HG02623 (cell line): ENCODE measurements at regions not wholly inside any gene's neighbourhood (a gene's known extent, or its start where the extent isn't known, plus 50 kb on each side); places are given as distances from the start of the nearest gene placed in this dataset.
"Not testable (repeated sequence)": the region's sequence is repeated elsewhere in the genome, so short reads cannot be mapped to it uniquely, and the experiment has no call there.

ENCODE experiments used
- ATAC-seq: cut with Tn5 transposase; IDR thresholded peaks from one replicate; pipeline ENCODE4 v1.9.1; 2021; ENCODE audit warnings: moderate library complexity; ENCODE audit not compliant: unreplicated experiment

DNA sequence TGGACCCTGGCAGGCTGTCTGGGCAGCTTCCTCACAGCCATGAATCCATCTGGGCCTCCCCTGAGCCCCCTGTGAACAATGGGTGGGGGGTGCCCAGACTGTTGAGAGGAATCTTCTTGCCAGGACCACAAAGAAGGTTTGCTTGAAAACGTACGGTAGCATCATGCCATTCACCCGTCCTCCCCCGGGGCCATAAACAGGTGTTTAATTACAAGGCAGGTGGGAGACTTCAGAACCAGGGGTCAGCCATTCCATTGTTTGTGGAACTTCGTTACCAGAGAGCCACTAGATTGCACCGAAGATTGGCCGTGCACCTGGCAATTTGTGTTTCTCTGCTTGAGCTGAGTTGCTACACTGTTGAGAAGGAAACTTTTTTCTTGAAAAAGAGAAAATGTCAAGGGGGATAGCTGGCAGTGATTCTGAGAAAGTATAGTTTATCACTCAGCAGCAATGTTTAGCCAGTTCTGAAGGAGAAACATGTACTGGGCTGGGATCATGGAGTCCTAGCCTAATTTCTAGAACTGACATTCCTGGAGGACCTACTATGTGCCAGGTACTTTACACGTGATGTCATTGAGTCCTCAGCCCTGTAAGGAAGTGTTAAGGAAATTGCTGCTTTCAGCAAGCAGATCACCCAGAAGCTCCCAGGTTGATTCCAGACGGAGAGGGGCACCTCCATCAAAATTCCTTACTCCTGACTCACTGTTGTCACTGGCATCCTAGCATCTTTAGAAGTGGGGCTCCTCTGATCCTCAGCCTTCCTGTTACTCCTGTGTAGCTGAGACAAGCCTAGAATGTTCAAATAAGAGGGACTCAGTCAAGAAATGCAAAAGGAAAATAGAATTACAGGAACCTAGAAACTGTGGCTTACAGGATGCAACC, 103.8 kb upstream of the UBE2E1 start:
- ATAC-seq, result no peak

DNA sequence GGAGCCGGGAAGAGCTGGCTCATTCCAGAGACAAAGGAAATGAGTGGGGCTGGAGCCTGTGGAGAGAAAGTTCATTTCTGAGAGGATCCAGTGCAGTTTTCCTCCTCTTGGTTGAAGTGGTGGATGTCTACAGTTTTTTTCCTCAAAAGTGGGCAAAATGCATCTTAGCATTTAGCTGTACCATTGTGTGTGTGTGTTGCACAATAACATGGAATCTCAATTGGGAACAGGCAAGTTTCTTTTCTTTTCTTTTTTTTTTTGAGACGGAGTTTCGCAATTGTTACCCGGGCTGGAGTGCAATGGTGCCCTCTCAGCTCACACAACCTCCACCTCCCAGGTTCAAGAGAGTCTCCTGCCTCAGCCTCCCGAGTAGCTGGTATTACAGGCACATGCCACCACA, 101.5 kb upstream of the UBE2E1 start:
- ATAC-seq, result no peak

- no peak for ATAC-seq
Measured at GRCh38 chr3:23706111-23706510, 99.6 kb upstream of the UBE2E1 start.

GRCh38 chr3:23709987-23710386, 95.8 kb upstream of the UBE2E1 start:
- ATAC-seq, result no peak

- no peak for ATAC-seq
Measured at GRCh38 chr3:23710555-23710954, 95.2 kb upstream of the UBE2E1 start.

GRCh38 chr3:23711916-23712494, 93.8 kb upstream of the UBE2E1 start:
- no peak for ATAC-seq

GRCh38 chr3:23712656-23713559, 92.8 kb upstream of the UBE2E1 start:
- ATAC-seq, result no peak

DNA sequence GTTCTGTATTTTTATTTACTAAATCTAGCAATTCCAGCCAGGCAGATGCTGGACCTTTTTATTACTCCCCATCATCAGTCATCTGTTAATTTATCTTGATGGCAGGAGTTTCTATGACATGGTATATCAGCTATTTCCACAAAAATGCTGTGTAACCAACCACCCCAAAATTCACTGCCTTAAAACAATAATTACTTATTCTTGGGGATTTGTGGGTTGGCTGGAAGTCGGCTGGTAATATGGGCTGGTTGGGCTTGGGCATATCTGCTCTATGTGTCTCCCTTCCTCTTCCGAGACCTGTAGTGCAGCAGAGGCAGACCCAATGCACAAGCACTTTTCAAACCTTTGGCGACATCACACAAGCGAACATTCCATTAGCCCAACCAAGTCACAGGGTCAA, 92.1 kb upstream of the UBE2E1 start:
- ATAC-seq, result no peak

- no peak for ATAC-seq
Measured at GRCh38 chr3:23720059-23720458, 85.7 kb upstream of the UBE2E1 start.

DNA sequence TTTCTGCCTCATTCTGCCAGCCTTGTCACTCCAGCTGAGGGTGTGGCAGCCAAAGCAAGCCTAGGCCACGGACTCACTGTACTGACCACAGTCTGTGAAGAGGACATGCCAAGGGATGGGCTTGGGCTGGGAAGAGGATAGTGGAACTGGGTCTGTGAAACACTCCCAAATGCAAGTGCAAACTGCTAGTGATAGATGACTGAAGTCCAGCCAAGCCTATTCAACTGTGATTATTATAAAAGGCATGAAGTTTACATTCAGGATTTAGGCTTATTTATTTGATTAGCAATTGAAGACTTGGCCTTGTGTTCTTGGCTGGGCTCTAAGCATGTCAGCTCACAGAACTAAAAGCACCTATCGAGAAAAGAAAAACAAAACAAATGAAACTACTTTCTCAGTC, 84.9 kb upstream of the UBE2E1 start:
- ATAC-seq, result no peak

DNA sequence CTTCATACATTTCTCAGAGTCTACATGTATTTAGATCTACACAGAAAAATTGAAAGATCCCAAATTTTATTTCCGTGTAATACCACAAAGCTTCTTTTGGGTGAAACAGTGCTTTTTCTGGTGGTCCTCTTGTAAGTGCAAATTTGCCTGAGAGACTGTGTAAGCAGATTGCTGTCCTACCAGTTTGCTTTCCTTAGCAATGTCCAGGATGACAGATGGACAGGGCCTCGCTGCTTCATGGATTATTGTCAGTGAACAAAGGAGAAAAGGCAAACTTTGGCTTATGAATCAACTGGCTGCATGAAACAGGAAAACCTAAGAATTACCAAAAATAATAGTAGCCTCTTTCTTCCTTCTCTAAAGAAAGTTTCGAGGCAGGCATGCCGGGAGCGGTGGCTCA, 82.6 kb upstream of the UBE2E1 start:
- ATAC-seq, result no peak

- ATAC-seq, result peak; percentile 45
Measured at GRCh38 chr3:23723930-23724329, 81.8 kb upstream of the UBE2E1 start.

DNA sequence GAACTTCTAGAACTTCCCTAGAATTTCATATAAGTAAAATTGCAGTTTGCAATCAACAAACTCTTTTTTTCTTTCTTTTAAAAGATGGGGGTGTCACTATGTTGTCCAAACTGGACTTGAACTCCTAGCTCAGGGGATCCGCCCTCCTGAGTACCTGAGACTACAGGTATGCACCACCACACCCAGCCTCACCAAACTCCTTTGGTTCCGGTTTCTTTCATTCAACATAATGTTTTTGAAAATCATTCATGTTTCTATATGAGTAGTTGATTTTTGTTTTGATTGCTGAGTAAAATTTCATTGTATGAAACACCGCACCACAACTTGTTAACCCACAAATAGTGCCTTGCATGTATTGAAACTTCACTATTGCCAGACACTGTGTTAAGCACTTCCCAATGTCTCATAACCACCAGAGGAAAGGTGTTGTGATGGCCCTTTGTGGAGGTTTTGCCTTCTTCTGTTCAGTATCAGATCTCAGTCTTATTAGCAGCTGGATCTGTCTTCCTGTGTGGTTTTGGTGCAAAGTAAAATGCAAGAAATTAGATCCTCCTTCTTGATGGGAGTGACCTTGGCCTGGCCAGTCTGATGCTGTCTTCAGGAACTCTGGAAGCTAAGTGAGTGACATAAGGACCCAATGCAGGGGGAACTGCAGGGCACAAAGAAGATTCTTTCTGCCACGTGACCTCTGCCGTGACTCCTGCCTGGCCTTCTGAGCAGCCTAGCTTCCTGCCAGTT, 78.8 kb upstream of the UBE2E1 start:
- peak; percentile 56 for ATAC-seq

DNA sequence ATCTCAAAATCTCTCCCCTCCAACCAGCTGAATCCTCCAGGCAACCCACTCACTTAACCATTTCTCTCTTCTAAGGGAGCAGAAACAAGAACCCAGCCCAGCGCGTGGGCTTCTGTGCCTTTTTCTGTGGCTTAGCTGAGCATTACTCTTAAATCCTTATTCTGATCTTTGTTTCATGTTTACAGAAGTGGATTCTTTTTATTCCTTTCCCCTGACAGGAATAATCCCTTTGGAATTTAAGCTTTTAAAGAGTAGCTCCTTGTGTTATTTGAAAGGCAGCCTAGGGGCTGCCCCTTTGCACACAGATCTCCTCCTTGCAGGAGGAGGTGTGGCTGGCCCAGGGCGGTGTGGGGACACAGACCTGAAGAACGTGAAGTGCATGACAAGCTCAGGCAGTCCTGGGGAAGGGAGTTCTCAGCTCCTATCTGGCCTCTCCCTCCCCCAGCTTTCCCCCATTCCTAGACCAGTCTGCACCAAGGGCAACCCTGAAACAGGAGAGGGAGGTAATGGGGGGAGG, 77.1 kb upstream of the UBE2E1 start:
- ATAC-seq, result no peak

GRCh38 chr3:23729362-23729761, 76.4 kb upstream of the UBE2E1 start:
- not testable (repeated sequence) for ATAC-seq

DNA sequence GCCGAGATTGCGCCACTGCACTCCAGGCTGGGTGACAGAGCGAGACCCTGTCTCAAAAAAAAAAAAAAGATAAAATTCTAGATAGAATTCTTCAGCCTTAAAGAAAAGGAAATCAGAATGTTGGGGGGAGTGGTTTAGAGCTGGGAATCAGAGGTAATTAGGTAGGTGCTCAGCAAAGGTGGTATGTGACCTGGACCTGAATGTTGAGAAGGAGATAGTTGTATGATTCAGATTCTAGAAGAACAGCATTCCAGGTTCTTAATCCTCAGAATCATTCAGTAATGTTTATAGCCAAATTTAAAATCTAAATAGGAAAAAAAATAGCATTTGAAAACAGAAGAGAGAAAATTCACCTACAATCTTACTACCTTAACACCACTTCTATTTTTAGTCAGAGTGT, 71.3 kb upstream of the UBE2E1 start:
- ATAC-seq, result no peak

GRCh38 chr3:23735062-23735461, 70.7 kb upstream of the UBE2E1 start:
- no peak for ATAC-seq

DNA sequence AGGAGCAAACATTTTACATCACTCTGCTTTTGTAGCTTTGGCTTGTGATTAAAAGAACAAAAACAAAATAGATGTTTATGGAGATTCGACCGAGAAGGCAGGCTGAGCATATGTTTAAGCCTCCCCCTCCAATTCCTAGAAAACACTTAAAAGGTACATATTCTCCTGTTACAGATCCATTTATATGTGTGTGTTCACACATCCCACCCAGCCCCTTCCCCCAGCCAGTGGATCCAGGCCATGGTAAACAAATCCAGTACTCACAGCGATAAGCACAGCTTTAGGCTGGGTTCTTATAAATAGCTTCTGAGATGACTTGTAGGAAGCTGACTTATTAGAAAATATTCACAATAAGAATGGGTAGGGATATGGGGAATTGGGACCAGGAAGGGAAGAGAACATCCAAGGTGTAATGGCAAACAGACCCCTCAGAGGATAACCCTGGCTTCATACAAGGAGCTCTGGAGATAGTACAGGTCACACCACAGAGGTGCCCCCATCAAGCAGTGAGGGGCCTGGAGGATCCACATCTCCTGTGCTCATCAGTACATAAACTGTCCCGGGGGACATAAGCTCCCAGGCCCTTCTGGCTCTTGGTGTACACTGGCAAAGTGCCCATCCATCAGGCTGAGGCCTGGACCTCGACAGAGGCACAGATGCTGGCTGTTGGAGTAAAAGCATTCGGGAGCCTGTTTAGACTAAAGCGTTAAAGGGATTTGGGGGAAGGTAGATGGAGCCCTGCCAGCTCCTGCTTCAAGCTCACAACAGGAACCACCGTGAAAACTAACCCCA, 70.0 kb upstream of the UBE2E1 start:
- no peak for ATAC-seq

- no peak for ATAC-seq
Measured at GRCh38 chr3:23738944-23739343, 66.8 kb upstream of the UBE2E1 start.

- ATAC-seq, result no peak
Measured at GRCh38 chr3:23739536-23739935, 66.2 kb upstream of the UBE2E1 start.
